VCaP (cell line): ENCODE measurements at regions not wholly inside any gene's neighbourhood (a gene's known extent, or its start where the extent isn't known, plus 50 kb on each side); places are given as distances from the start of the nearest gene placed in this dataset.
"Not testable (repeated sequence)": the region's sequence is repeated elsewhere in the genome, so short reads cannot be mapped to it uniquely, and the experiment has no call there.

Source experiments
- H3K27ac ChIP-seq: fragments of 450-650 bp; 2 replicates; pipeline ENCODE4 v1.5.1; 2017
- CTCF ChIP-seq: fragments of 450-650 bp; conservative IDR thresholded peaks from 2 replicates; pipeline ENCODE4 v1.5.1; 2017; ENCODE audit warnings: mild to moderate bottlenecking, moderate library complexity

GRCh38 chr2:65605743-65606058 is 173.3 kb upstream of the SPRED2 start:
- no peak for TF ChIP-seq CTCF
- no peak overlapping the region for H3K27ac ChIP-seq

GRCh38 chr2:65605058-65605742 is 172.8 kb upstream of the SPRED2 start:
- no peak for TF ChIP-seq CTCF
- no peak overlapping the region for H3K27ac ChIP-seq

GRCh38 chr2:65604246-65604645 is 171.8 kb upstream of the SPRED2 start:
- no peak for TF ChIP-seq CTCF
- no peak overlapping the region for H3K27ac ChIP-seq

- no peak overlapping the region for H3K27ac ChIP-seq
- TF ChIP-seq CTCF = no peak
Observed at GRCh38 chr2:65602603-65603235, 170.3 kb upstream of the SPRED2 start.

- not testable (repeated sequence) for H3K27ac ChIP-seq
Observed at GRCh38 chr2:65600871-65601270, 168.5 kb upstream of the SPRED2 start.

- not testable (repeated sequence) for H3K27ac ChIP-seq
Observed at GRCh38 chr2:65600351-65600750, 168.0 kb upstream of the SPRED2 start.

- H3K27ac ChIP-seq = no peak overlapping the region
- no peak for TF ChIP-seq CTCF
Observed at GRCh38 chr2:65599693-65600092, 167.3 kb upstream of the SPRED2 start.

GRCh38 chr2:65598996-65599395 is 166.6 kb upstream of the SPRED2 start:
- no peak for TF ChIP-seq CTCF
- H3K27ac ChIP-seq = no peak overlapping the region
